HepG2 (cell line): ENCODE measurements at regions not wholly inside any gene's neighbourhood (a gene's known extent, or its start where the extent isn't known, plus 50 kb on each side); places are given as distances from the start of the nearest gene placed in this dataset.
A peak's percentile ranks its signal among the peaks of the same experiment; 100 is the strongest.

Experiments
- ATAC-seq: fragments of 200-7000 bp; cut with Tn5 transposase; 3 replicates; pipeline ENCODE4 v1.9.1; 2020; ENCODE audit warnings: mild to moderate bottlenecking, moderate library complexity
- BruUV-seq: library from RNA; stranded (reverse); fragments of 400-500 nt; replicated peaks from 2 replicates; lab custom pipeline; 2021; lab: Mats Ljungman, UMichigan
- CTCF ChIA-PET: fragments of 300-600 bp; formaldehyde crosslinking; extraction: SDS; loops from one replicate; lab custom pipeline; 2021; ENCODE audit warnings: low total read pairs, inconsistent platforms, low intra/inter-chr PET ratio; lab: Yijun Ruan, JAX
- POLR2A ChIA-PET: fragments of 350-600 bp; sonication (Branson Sonifier 250); formaldehyde crosslinking; loops from one replicate; lab custom pipeline; 2020; ENCODE audit warnings: antibody characterized with exemption, inconsistent platforms; lab: Yijun Ruan, JAX
- DNase-seq: peaks from one replicate; pipeline ENCODE4 v3.0.0-alpha.2; 2015; ENCODE audit warnings: low spot score
- FAIRE-seq: peaks from 3 replicates; lab custom pipeline; 2011; peaks lifted over from hg19 to GRCh38; lab: Jason Lieb, UNC
- H2AFZ ChIP-seq: one replicate; pipeline ENCODE4 v1.6.1; 2011; ENCODE audit warnings: low read length, inconsistent platforms
- H3K27ac ChIP-seq: fragments of 300-600 bp; 3 replicates; pipeline ENCODE4 v1.8.0; 2011; ENCODE audit warnings: mixed run types, mild to moderate bottlenecking, mixed read lengths, low read length, inconsistent platforms; ENCODE audit not compliant: insufficient read depth; ENCODE audit errors: extremely low read length
- H3K27me3 ChIP-seq, 2 experiments: fragments of 200-600 bp in 1 of 2; 2 replicates in 1 of 2; 3 replicates in 1 of 2; pipeline versions ENCODE4 v1.6.0 to v1.8.0; 2011; ENCODE audit warnings: low read length in 2 of 2, mild to moderate bottlenecking in 2 of 2, moderate library complexity in 2 of 2, inconsistent platforms in 1 of 2; ENCODE audit not compliant: insufficient read depth in 2 of 2, control insufficient read depth in 1 of 2
- H3K36me3 ChIP-seq, 2 experiments: fragments of 200-600 bp in 1 of 2; replicated peaks in 1 of 2; 2 replicates in 1 of 2; 3 replicates in 1 of 2; pipeline versions ENCODE4 v1.5.1 to v1.8.0; 2011; ENCODE audit warnings: low read length in 2 of 2, inconsistent platforms in 1 of 2; ENCODE audit not compliant: insufficient read depth in 2 of 2, control insufficient read depth in 1 of 2
- H3K4me1 ChIP-seq: 2 replicates; pipeline ENCODE4 v1.5.1; 2012; ENCODE audit warnings: low read length, inconsistent platforms; ENCODE audit not compliant: insufficient read depth
- H3K4me2 ChIP-seq: 2 replicates; pipeline ENCODE4 v1.6.0; 2011; ENCODE audit warnings: low read depth, low read length, inconsistent platforms
- H3K4me3 ChIP-seq, 3 experiments: fragments of 200-600 bp in 1 of 3; sonication (generic), shearing (Covaris generic) in 1 of 3; replicated peaks in 1 of 3; 2 replicates each; pipeline ENCODE4 v1.5.1; 2011 to 2016; ENCODE audit warnings: low read length in 3 of 3, inconsistent platforms in 2 of 3, low read depth in 2 of 3, mild to moderate bottlenecking in 2 of 3, control low read depth in 1 of 3, mixed read lengths in 1 of 3; ENCODE audit not compliant: insufficient read depth in 1 of 3
- H3K79me2 ChIP-seq: one replicate; pipeline ENCODE4 v1.6.1; 2011; ENCODE audit warnings: low read length, inconsistent platforms; ENCODE audit not compliant: insufficient read depth
- H3K9ac ChIP-seq: 2 replicates; pipeline ENCODE4 v1.6.0; 2011; ENCODE audit warnings: mild to moderate bottlenecking, low read depth, low read length, inconsistent platforms; ENCODE audit not compliant: insufficient read depth
- H3K9me3 ChIP-seq: 2 replicates; pipeline ENCODE4 v1.5.1; 2012; ENCODE audit warnings: mild to moderate bottlenecking, low read length
- H4K20me1 ChIP-seq: 2 replicates; pipeline ENCODE4 v1.6.0; 2011; ENCODE audit warnings: inconsistent platforms, mild to moderate bottlenecking, low read length, moderate library complexity; ENCODE audit not compliant: insufficient read depth
- ARNT2 ChIP-seq: sonication (generic); formaldehyde crosslinking; IDR thresholded peaks from 2 replicates; pipeline ENCODE4 v1.8.0; 2022; ENCODE audit warnings: mild to moderate bottlenecking, low read depth, missing genetic modification reagents, moderate library complexity
- BORCS8-MEF2B ChIP-seq: sonication (generic); formaldehyde crosslinking; IDR thresholded peaks from 2 replicates; pipeline ENCODE4 v1.8.0; 2022; ENCODE audit warnings: mild to moderate bottlenecking, missing genetic modification reagents
- FOXA3 ChIP-seq: IDR thresholded peaks from 2 replicates; pipeline ENCODE4 v1.6.1; 2016; ENCODE audit warnings: missing genetic modification reagents, missing compliant biosample characterization
- NFE2L1 ChIP-seq: sonication (generic); formaldehyde crosslinking; IDR thresholded peaks from 2 replicates; pipeline ENCODE4 v1.4.0; 2020; ENCODE audit warnings: missing genetic modification reagents, mild to moderate bottlenecking, borderline replicate concordance
- ZBTB7B ChIP-seq: sonication (generic); formaldehyde crosslinking; IDR thresholded peaks from 2 replicates; pipeline ENCODE4 v1.4.0; 2020; ENCODE audit warnings: missing genetic modification reagents
- ZNF747 ChIP-seq: sonication (generic); formaldehyde crosslinking; IDR thresholded peaks from 2 replicates; pipeline ENCODE4 v1.8.1; 2023; ENCODE audit warnings: missing genetic modification reagents, mild to moderate bottlenecking, borderline replicate concordance
- WGBS: methylation state at CpG from one replicate; pipeline ENCODE4 v1.1.6; 2017; ENCODE audit warnings: low lambda C conversion rate; 5-methylcytosine and 5-hydroxymethylcytosine counted together
- in situ Hi-C: cut with HindIII; loops from 2 replicates; pipeline ENCODE4 v1.10.0; 2017; ENCODE audit warnings: low pct_unique_long_range_greater_than_20kb; ENCODE audit not compliant: extremely low pct_ligation_motif_present
- intact Hi-C: fragments of 100-400 bp; cut with micrococcal nuclease; formaldehyde crosslinking; loops from one replicate; pipeline ENCODE4 v1.10.0; 2022; ENCODE audit not compliant: unreplicated experiment
- TF ChIP-seq, protein P1 (sequence below): sonication (generic); formaldehyde crosslinking; conservative IDR thresholded peaks from 2 replicates; pipeline ENCODE4 v1.4.0; 2020; ENCODE audit warnings: mild to moderate bottlenecking, missing genetic modification reagents, moderate library complexity
- TF ChIP-seq, protein P2 (sequence below): sonication (generic); formaldehyde crosslinking; IDR thresholded peaks from 2 replicates; pipeline ENCODE4 v1.4.0; 2020; ENCODE audit warnings: mild to moderate bottlenecking, missing genetic modification reagents, borderline replicate concordance
- TF ChIP-seq, protein P3 (sequence below): conservative IDR thresholded peaks from 2 replicates; pipeline ENCODE4 v1.6.1; 2018; ENCODE audit warnings: missing genetic modification reagents
- TF ChIP-seq, protein P4 (sequence below): sonication (generic); formaldehyde crosslinking; IDR thresholded peaks from 2 replicates; pipeline ENCODE4 v1.5.0; 2020; ENCODE audit warnings: missing genetic modification reagents, mild to moderate bottlenecking, borderline replicate concordance

DNA sequence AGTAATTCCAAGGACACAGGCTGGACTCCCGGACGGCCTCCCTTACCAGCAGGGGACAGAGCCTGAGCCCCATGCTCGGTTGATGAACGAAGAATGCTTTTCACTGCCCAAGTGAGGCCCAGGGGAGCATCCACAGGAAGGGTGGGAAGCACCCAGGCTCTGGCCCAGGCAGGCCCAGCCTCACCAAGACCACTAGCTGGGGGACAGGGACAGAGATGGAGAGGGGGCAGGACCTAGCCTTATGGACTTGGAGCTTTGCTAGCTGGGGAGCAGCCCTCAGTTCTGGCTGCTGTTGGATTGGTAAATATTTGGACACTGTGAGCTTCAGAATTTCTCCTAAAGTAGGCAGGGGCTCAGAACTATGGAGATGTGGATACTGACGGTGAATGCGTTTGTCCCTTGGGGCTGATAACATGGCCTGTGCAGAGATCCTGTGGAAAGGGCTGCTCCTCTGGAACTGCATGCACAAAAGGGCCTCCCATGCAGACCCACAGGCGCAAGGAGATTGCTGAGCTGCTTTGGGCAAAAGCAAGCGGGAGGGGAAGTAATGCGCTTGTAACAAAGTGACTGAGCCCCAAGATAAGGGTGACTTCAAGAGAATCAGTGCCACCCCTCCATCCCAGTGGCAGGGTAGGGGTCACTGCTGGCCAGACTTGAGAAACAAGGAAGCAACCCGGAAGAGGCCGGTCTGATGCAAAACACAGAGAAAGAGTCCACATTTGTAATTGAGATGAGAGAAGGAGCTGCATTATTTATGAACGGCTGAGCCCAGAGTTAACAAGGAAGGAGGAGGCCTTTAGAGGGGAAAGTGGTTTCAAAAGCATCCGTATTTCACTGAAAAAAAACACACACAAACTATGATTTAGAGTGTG is 70.1 kb upstream of the MEF2A start:
- Histone ChIP-seq H3K4me2 (peak overlapping the region; percentile 88), H3K27me3 (0 out of 5 replicates have a peak, but pooled peaks cover 0 to 1% of the 10 kb centered on the region in 2 experiments), H3K4me1 (peaks cover 40% of the 10 kb centered on the region), H4K20me1 (no peaks in the 10 kb centered on the region), H3K27ac (peak overlapping the region; percentile 60), H2AFZ (peak overlapping the region; percentile 83), H3K9me3 (no peaks in the 10 kb centered on the region), H3K9ac (peak overlapping the region; percentile 45), H3K36me3 (no peaks in the 10 kb centered on the region), H3K79me2 (no peaks in the 10 kb centered on the region), H3K4me3 (peak overlapping the region; percentile 32 to 64 (median 32))
- intact Hi-C loops (no loop called here), in situ Hi-C loops (no loop called here)
- no TSS peak for BruUV-seq
- FAIRE-seq (peak; percentile 88), ATAC-seq (peak; percentile 92), DNase-seq (peak; percentile 63)
- ChIA-PET POLR2A (interaction anchor here (0.8 to 2.5 kb wide), 5 partner anchors 16 to 75 kb away, joined by 3 to 6 read pairs (median 4); no protein-coding TSS in a partner anchor), CTCF (no interaction called here)
- WGBS = 7% methylated on average over 11 of the region's 13 CpGs
- TF ChIP-seq ZBTB7B (CRISPR knock-in tag) = peak; percentile 55; the same call in 1 of the 2 replicates
- TF ChIP-seq ARNT2 = 0 out of 2 replicates have a peak, but pooled peaks have one; percentile 52
- 0 out of 2 replicates have a peak, but pooled peaks have one; percentile 23 for TF ChIP-seq FOXA3 (CRISPR knock-in tag)
- TF ChIP-seq, protein P1, sequence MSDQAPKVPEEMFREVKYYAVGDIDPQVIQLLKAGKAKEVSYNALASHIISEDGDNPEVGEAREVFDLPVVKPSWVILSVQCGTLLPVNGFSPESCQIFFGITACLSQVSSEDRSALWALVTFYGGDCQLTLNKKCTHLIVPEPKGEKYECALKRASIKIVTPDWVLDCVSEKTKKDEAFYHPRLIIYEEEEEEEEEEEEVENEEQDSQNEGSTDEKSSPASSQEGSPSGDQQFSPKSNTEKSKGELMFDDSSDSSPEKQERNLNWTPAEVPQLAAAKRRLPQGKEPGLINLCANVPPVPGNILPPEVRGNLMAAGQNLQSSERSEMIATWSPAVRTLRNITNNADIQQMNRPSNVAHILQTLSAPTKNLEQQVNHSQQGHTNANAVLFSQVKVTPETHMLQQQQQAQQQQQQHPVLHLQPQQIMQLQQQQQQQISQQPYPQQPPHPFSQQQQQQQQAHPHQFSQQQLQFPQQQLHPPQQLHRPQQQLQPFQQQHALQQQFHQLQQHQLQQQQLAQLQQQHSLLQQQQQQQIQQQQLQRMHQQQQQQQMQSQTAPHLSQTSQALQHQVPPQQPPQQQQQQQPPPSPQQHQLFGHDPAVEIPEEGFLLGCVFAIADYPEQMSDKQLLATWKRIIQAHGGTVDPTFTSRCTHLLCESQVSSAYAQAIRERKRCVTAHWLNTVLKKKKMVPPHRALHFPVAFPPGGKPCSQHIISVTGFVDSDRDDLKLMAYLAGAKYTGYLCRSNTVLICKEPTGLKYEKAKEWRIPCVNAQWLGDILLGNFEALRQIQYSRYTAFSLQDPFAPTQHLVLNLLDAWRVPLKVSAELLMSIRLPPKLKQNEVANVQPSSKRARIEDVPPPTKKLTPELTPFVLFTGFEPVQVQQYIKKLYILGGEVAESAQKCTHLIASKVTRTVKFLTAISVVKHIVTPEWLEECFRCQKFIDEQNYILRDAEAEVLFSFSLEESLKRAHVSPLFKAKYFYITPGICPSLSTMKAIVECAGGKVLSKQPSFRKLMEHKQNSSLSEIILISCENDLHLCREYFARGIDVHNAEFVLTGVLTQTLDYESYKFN (CRISPR knock-in tag) = peak; percentile 42; the same call in 1 of the 2 replicates
- TF ChIP-seq BORCS8-MEF2B = peak; percentile 83
- TF ChIP-seq, protein P2, sequence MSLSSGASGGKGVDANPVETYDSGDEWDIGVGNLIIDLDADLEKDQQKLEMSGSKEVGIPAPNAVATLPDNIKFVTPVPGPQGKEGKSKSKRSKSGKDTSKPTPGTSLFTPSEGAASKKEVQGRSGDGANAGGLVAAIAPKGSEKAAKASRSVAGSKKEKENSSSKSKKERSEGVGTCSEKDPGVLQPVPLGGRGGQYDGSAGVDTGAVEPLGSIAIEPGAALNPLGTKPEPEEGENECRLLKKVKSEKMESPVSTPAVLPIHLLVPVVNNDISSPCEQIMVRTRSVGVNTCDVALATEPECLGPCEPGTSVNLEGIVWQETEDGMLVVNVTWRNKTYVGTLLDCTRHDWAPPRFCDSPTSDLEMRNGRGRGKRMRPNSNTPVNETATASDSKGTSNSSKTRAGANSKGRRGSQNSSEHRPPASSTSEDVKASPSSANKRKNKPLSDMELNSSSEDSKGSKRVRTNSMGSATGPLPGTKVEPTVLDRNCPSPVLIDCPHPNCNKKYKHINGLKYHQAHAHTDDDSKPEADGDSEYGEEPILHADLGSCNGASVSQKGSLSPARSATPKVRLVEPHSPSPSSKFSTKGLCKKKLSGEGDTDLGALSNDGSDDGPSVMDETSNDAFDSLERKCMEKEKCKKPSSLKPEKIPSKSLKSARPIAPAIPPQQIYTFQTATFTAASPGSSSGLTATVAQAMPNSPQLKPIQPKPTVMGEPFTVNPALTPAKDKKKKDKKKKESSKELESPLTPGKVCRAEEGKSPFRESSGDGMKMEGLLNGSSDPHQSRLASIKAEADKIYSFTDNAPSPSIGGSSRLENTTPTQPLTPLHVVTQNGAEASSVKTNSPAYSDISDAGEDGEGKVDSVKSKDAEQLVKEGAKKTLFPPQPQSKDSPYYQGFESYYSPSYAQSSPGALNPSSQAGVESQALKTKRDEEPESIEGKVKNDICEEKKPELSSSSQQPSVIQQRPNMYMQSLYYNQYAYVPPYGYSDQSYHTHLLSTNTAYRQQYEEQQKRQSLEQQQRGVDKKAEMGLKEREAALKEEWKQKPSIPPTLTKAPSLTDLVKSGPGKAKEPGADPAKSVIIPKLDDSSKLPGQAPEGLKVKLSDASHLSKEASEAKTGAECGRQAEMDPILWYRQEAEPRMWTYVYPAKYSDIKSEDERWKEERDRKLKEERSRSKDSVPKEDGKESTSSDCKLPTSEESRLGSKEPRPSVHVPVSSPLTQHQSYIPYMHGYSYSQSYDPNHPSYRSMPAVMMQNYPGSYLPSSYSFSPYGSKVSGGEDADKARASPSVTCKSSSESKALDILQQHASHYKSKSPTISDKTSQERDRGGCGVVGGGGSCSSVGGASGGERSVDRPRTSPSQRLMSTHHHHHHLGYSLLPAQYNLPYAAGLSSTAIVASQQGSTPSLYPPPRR (CRISPR knock-in tag) = peak; percentile 25; the same call in 1 of the 2 replicates
- TF ChIP-seq, protein P3, sequence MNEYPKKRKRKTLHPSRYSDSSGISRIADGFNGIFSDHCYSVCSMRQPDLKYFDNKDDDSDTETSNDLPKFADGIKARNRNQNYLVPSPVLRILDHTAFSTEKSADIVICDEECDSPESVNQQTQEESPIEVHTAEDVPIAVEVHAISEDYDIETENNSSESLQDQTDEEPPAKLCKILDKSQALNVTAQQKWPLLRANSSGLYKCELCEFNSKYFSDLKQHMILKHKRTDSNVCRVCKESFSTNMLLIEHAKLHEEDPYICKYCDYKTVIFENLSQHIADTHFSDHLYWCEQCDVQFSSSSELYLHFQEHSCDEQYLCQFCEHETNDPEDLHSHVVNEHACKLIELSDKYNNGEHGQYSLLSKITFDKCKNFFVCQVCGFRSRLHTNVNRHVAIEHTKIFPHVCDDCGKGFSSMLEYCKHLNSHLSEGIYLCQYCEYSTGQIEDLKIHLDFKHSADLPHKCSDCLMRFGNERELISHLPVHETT (CRISPR knock-in tag) = no peak
- TF ChIP-seq, protein P4, sequence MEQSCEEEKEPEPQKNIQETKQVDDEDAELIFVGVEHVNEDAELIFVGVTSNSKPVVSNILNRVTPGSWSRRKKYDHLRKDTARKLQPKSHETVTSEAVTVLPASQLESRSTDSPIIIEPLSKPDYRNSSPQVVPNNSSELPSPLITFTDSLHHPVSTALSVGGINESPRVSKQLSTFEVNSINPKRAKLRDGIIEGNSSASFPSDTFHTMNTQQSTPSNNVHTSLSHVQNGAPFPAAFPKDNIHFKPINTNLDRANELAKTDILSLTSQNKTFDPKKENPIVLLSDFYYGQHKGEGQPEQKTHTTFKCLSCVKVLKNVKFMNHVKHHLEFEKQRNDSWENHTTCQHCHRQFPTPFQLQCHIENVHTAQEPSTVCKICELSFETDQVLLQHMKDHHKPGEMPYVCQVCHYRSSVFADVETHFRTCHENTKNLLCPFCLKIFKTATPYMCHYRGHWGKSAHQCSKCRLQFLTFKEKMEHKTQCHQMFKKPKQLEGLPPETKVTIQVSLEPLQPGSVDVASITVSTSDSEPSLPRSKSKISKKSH (CRISPR knock-in tag) = peak; percentile 36; the same call in 1 of the 2 replicates
- peak; percentile 66; the same call in 1 of the 2 replicates for TF ChIP-seq ZNF747 (CRISPR knock-in tag)
- no peak for TF ChIP-seq NFE2L1
